Astrocyte (in vitro differentiated cells and primary cell): ENCODE measurements at regions not wholly inside any gene's neighbourhood (a gene's known extent, or its start where the extent isn't known, plus 50 kb on each side); places are given as distances from the start of the nearest gene placed in this dataset.

Source experiments
- CTCF ChIP-seq: IDR thresholded peaks from 2 replicates; pipeline ENCODE4 v1.5.1; 2011; ENCODE audit warnings: low read depth, mild to moderate bottlenecking, inconsistent platforms, low read length, moderate library complexity; ENCODE audit not compliant: insufficient read depth
- EZH2 ChIP-seq: IDR thresholded peaks from 2 replicates; pipeline ENCODE4 v1.6.1; 2012; ENCODE audit warnings: mild to moderate bottlenecking, low read length, inconsistent platforms; ENCODE audit not compliant: insufficient read depth

- TF ChIP-seq CTCF (no peak), EZH2 (no peak)
Measured at GRCh38 chr14:94992046-94992445, 165.3 kb downstream of the DICER1 start.
